ENCODE measurements at regions not wholly inside any gene's neighbourhood (a gene's known extent, or its start where the extent isn't known, plus 50 kb on each side); places are given as distances from the start of the nearest gene placed in this dataset.

GRCh38 chr2:223437788-223438187, 164.4 kb downstream of the SCG2 start:
- no peak for DNase-seq
- no peak for ATAC-seq
- Histone ChIP-seq H3K4me3 (no peak overlapping the region), H3K9me3 (no peaks in the 10 kb centered on the region), H3K36me3 (ENCODE audit: low read depth) (no peaks in the 10 kb centered on the region), H3K4me1 (ENCODE audit: low read depth) (no peaks in the 10 kb centered on the region)
- intact Hi-C loops (cut with DNase I, micrococcal nuclease): no loop called here
- no peak for TF ChIP-seq CTCF (IDR thresholded peaks at IDR 0.05)

- TF ChIP-seq CTCF (IDR thresholded peaks at IDR 0.05): no peak
- intact Hi-C loops (cut with DNase I, micrococcal nuclease): no loop called here
- no peaks in the 10 kb centered on the region for H3K36me3 ChIP-seq (ENCODE audit: low read depth)
- ATAC-seq (no peak), DNase-seq (no peak)
- no peaks in the 10 kb centered on the region for H3K4me1 ChIP-seq (ENCODE audit: low read depth)
- H3K4me3 ChIP-seq: no peak overlapping the region
- no peaks in the 10 kb centered on the region for H3K9me3 ChIP-seq
These were observed 163.0 kb downstream of the SCG2 start for GRCh38 chr2:223439184-223439583.

- TF ChIP-seq CTCF (IDR thresholded peaks at IDR 0.05): no peak
- no peaks in the 10 kb centered on the region for H3K4me1 ChIP-seq (ENCODE audit: low read depth)
- intact Hi-C loops (cut with DNase I, micrococcal nuclease): no loop called here
- no peak for DNase-seq
- H3K9me3 ChIP-seq: no peaks in the 10 kb centered on the region
- H3K4me3 ChIP-seq: no peak overlapping the region
- H3K36me3 ChIP-seq (ENCODE audit: low read depth): no peaks in the 10 kb centered on the region
- no peak for ATAC-seq
These were observed 162.4 kb downstream of the SCG2 start for GRCh38 chr2:223439786-223440185.

- no peak for TF ChIP-seq CTCF (IDR thresholded peaks at IDR 0.05)
- no peak for DNase-seq
- Histone ChIP-seq H3K9me3 (no peaks in the 10 kb centered on the region), H3K4me3 (no peak overlapping the region), H3K36me3 (ENCODE audit: low read depth) (no peaks in the 10 kb centered on the region), H3K4me1 (ENCODE audit: low read depth) (no peaks in the 10 kb centered on the region)
- ATAC-seq: no peak
- intact Hi-C loops (cut with DNase I, micrococcal nuclease): no loop called here
These were observed 159.3 kb downstream of the SCG2 start for GRCh38 chr2:223442847-223443246.

GRCh38 chr2:223450246-223450645, 151.9 kb downstream of the SCG2 start:
- intact Hi-C loops (cut with DNase I, micrococcal nuclease): no loop called here
- H3K4me3 ChIP-seq: no peak overlapping the region
- H3K9me3 ChIP-seq: no peaks in the 10 kb centered on the region
- H3K36me3 ChIP-seq (ENCODE audit: low read depth): no peaks in the 10 kb centered on the region
- H3K4me1 ChIP-seq (ENCODE audit: low read depth): no peaks in the 10 kb centered on the region
- TF ChIP-seq CTCF (IDR thresholded peaks at IDR 0.05): no peak
- DNase-seq (no peak), ATAC-seq (no peak)

GRCh38 chr2:223457301-223457700, 144.9 kb downstream of the SCG2 start:
- intact Hi-C loops (cut with DNase I, micrococcal nuclease): no loop called here
- H3K9me3 ChIP-seq: no peaks in the 10 kb centered on the region
- no peak overlapping the region for H3K4me3 ChIP-seq
- no peaks in the 10 kb centered on the region for H3K36me3 ChIP-seq (ENCODE audit: low read depth)
- DNase-seq (no peak), ATAC-seq (no peak)
- no peak for TF ChIP-seq CTCF (IDR thresholded peaks at IDR 0.05)
- no peaks in the 10 kb centered on the region for H3K4me1 ChIP-seq (ENCODE audit: low read depth)
